ENCODE measurements at regions not wholly inside any gene's neighbourhood (a gene's known extent, or its start where the extent isn't known, plus 50 kb on each side); places are given as distances from the start of the nearest gene placed in this dataset.

GRCh38 chr20:52864916-52865605 is 107.1 kb upstream of the TSHZ2 start:
- no peak for DNase-seq (ENCODE audit: low read depth in 2 of 2)

GRCh38 chr20:52859156-52859876 is 112.8 kb upstream of the TSHZ2 start:
- no peak for DNase-seq (ENCODE audit: low read depth in 2 of 2)

GRCh38 chr20:52852714-52853113 is 119.4 kb upstream of the TSHZ2 start:
- DNase-seq (ENCODE audit: low read depth in 2 of 2), result no peak

GRCh38 chr20:52847731-52848359 is 124.3 kb upstream of the TSHZ2 start:
- no peak for DNase-seq (ENCODE audit: low read depth in 2 of 2)

- no peak for DNase-seq (ENCODE audit: low read depth in 2 of 2)
Measured at GRCh38 chr20:52847029-52847660, 125.0 kb upstream of the TSHZ2 start.

- no peak for DNase-seq (ENCODE audit: low read depth in 2 of 2)
Measured at GRCh38 chr20:52845044-52845443, 127.1 kb upstream of the TSHZ2 start.

GRCh38 chr20:52843425-52843824 is 128.7 kb upstream of the TSHZ2 start:
- no peak for DNase-seq (ENCODE audit: low read depth in 2 of 2)

GRCh38 chr20:52841003-52841402 is 131.2 kb upstream of the TSHZ2 start:
- no peak for DNase-seq (ENCODE audit: low read depth in 2 of 2)

- DNase-seq (ENCODE audit: low read depth in 2 of 2), result no peak
Measured at GRCh38 chr20:52840041-52840440, 132.1 kb upstream of the TSHZ2 start.

GRCh38 chr20:52838510-52839241 is 133.5 kb upstream of the TSHZ2 start:
- DNase-seq (ENCODE audit: low read depth in 2 of 2), result no peak

GRCh38 chr20:52837378-52837777 is 134.8 kb upstream of the TSHZ2 start:
- no peak for DNase-seq (ENCODE audit: low read depth in 2 of 2)

GRCh38 chr20:52833901-52834300 is 138.3 kb upstream of the TSHZ2 start:
- DNase-seq (ENCODE audit: low read depth in 2 of 2), result no peak

GRCh38 chr20:52832151-52832774 is 139.9 kb upstream of the TSHZ2 start:
- no peak for DNase-seq (ENCODE audit: low read depth in 2 of 2)

GRCh38 chr20:52830598-52830997 is 141.6 kb upstream of the TSHZ2 start:
- no peak for DNase-seq (ENCODE audit: low read depth in 2 of 2)

GRCh38 chr20:52829111-52829510 is 143.0 kb upstream of the TSHZ2 start:
- no peak for DNase-seq (ENCODE audit: low read depth in 2 of 2)

- no peak for DNase-seq (ENCODE audit: low read depth in 2 of 2)
Measured at GRCh38 chr20:52828199-52828598, 144.0 kb upstream of the TSHZ2 start.

- DNase-seq (ENCODE audit: low read depth in 2 of 2), result no peak
Measured at GRCh38 chr20:52826722-52827121, 145.4 kb upstream of the TSHZ2 start.

GRCh38 chr20:52826321-52826720 is 145.8 kb upstream of the TSHZ2 start:
- DNase-seq (ENCODE audit: low read depth in 2 of 2), result no peak

GRCh38 chr20:52824494-52825216 is 147.5 kb upstream of the TSHZ2 start:
- DNase-seq (ENCODE audit: low read depth in 2 of 2), result peak in 1 of 2 donors; percentile 1

GRCh38 chr20:52823303-52823702 is 148.9 kb upstream of the TSHZ2 start:
- no peak for DNase-seq (ENCODE audit: low read depth in 2 of 2)

All from stimulated activated CD4-positive, alpha-beta T cell treated with anti-CD3 and anti-CD28 coated beads, Interleukin-4, amount 100 ng/mL, for 48 hours (primary cell).